ENCODE measurements at regions not wholly inside any gene's neighbourhood (a gene's known extent, or its start where the extent isn't known, plus 50 kb on each side); places are given as distances from the start of the nearest gene placed in this dataset.

- TF ChIP-seq CTCF (IDR thresholded peaks at IDR 0.05; ENCODE audit: insufficient read depth, low read length): no peak
- no peak for TF ChIP-seq POLR2AphosphoS5 (IDR thresholded peaks at IDR 0.05; ENCODE audit: low read depth)
Measured at GRCh38 chr3:82274897-82275296, 513.5 kb upstream of the GBE1 start.

All from HL-60 (cell line).